ENCODE measurements at regions not wholly inside any gene's neighbourhood (a gene's known extent, or its start where the extent isn't known, plus 50 kb on each side); places are given as distances from the start of the nearest gene placed in this dataset.

- intact Hi-C loops (cut with DNase I; ENCODE audit: low total_unique reads), result no loop called here
- DNase-seq (ENCODE audit: low spot score in 2 of 2), result peak in 1 of 2 donors; percentile 69
- TF ChIP-seq CTCF (IDR thresholded peaks at IDR 0.05) (no peak), POLR2A (IDR thresholded peaks at IDR 0.05) (no peak)
- 76 to 89% methylated on average over 8 to 13 of the region's 13 CpGs for WGBS, 2 donors
- no peak overlapping the region for H3K4me3 ChIP-seq (ENCODE audit: low read depth, poor library complexity, severe bottlenecking)
These were observed 375.4 kb upstream of the IRX1 start for GRCh38 chr5:3220201-3220600.

- intact Hi-C loops (cut with DNase I; ENCODE audit: low total_unique reads), result no loop called here
- TF ChIP-seq CTCF (IDR thresholded peaks at IDR 0.05) (no peak), POLR2A (IDR thresholded peaks at IDR 0.05) (no peak)
- DNase-seq (ENCODE audit: low spot score in 2 of 2), result no peak
- 78 to 82% methylated on average over 15 to 17 of the region's 20 CpGs for WGBS, 2 donors
- no peak overlapping the region for H3K4me3 ChIP-seq (ENCODE audit: low read depth, poor library complexity, severe bottlenecking)
These were observed 376.5 kb upstream of the IRX1 start for GRCh38 chr5:3218916-3219650.

GRCh38 chr5:3217771-3218495 lies 377.7 kb upstream of the IRX1 start:
- 82 to 84% methylated on average over 22 of the region's 22 CpGs for WGBS, 2 donors
- intact Hi-C loops (cut with DNase I; ENCODE audit: low total_unique reads), result no loop called here
- H3K4me3 ChIP-seq (ENCODE audit: low read depth, poor library complexity, severe bottlenecking), result no peak overlapping the region
- TF ChIP-seq CTCF (IDR thresholded peaks at IDR 0.05) (no peak), POLR2A (IDR thresholded peaks at IDR 0.05) (no peak)
- DNase-seq (ENCODE audit: low spot score in 2 of 2), result peak in 1 of 2 donors; percentile 75

GRCh38 chr5:3217114-3217513 lies 378.5 kb upstream of the IRX1 start:
- DNase-seq (ENCODE audit: low spot score in 2 of 2), result no peak
- 81 to 84% methylated on average over 10 of the region's 10 CpGs for WGBS, 2 donors
- TF ChIP-seq POLR2A (IDR thresholded peaks at IDR 0.05), result no peak
- TF ChIP-seq CTCF (IDR thresholded peaks at IDR 0.05), result no peak
- no peak overlapping the region for H3K4me3 ChIP-seq (ENCODE audit: low read depth, poor library complexity, severe bottlenecking)
- intact Hi-C loops (cut with DNase I; ENCODE audit: low total_unique reads), result no loop called here

- intact Hi-C loops (cut with DNase I; ENCODE audit: low total_unique reads), result no loop called here
- WGBS, 2 donors, result 84 to 86% methylated on average over 7 of the region's 7 CpGs
- no peak for DNase-seq (ENCODE audit: low spot score in 2 of 2)
These were observed 379.2 kb upstream of the IRX1 start for GRCh38 chr5:3216386-3216785.

More at GRCh38 chr5:3216386-3216785, 379.2 kb upstream of the IRX1 start:
- TF ChIP-seq CTCF (IDR thresholded peaks at IDR 0.05), result no peak
- TF ChIP-seq POLR2A (IDR thresholded peaks at IDR 0.05), result no peak
- no peak overlapping the region for H3K4me3 ChIP-seq (ENCODE audit: low read depth, poor library complexity, severe bottlenecking)

All from lower leg skin (tissue), 4 donors.